ENCODE measurements at regions not wholly inside any gene's neighbourhood (a gene's known extent, or its start where the extent isn't known, plus 50 kb on each side); places are given as distances from the start of the nearest gene placed in this dataset.

- TF ChIP-seq GATA1 (IDR thresholded peaks at IDR 0.05; ENCODE audit: low read depth, low read length) (no peak), POLR2A (IDR thresholded peaks at IDR 0.05; ENCODE audit: low read length) (no peak)
Measured at GRCh38 chr16:60816461-60816860, 1219.8 kb downstream of the CDH8 start.
